Vagina (tissue), 2 donors: ENCODE measurements at regions not wholly inside any gene's neighbourhood (a gene's known extent, or its start where the extent isn't known, plus 50 kb on each side); places are given as distances from the start of the nearest gene placed in this dataset.

Experiments used
- POLR2A ChIP-seq, 2 donors: fragments of 450-650 bp; IDR thresholded peaks; one replicate each; pipeline ENCODE4 v1.6.1; 2017; ENCODE audit warnings: antibody characterized with exemption in 2 of 2, mild to moderate bottlenecking in 2 of 2, moderate library complexity in 2 of 2
- TF ChIP-seq, protein P1 (sequence below), 3 experiments: fragments of 450-650 bp in 2 of 3; fragments of 200-600 bp in 1 of 3; sonication (generic) in 1 of 3; IDR thresholded peaks; one replicate each; pipeline ENCODE4 v1.5.1; 2017 to 2019; ENCODE audit warnings: antibody characterized with exemption in 3 of 3, mild to moderate bottlenecking in 2 of 3, moderate library complexity in 2 of 3

DNA sequence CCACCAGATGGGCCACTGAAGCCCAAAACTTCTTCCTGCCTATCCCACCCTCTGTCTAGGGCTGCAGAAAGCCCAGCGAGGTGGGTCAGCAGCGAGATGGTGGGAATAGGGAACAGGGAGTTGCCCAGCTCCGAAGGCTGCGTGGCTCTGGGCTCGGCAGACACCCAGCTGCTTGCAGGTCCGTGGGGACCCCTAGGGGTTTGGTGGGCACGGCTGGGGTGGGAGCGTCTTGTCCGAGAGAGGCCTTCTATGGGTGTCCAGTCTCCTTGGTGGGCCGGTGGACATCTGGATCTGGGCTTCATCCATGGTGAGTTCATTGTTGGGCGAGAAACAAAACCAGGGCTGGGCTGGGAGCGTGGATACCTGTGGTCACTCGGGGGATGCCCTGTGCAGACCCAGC is 1211.0 kb downstream of the BRD1 start:
- TF ChIP-seq, protein P1, sequence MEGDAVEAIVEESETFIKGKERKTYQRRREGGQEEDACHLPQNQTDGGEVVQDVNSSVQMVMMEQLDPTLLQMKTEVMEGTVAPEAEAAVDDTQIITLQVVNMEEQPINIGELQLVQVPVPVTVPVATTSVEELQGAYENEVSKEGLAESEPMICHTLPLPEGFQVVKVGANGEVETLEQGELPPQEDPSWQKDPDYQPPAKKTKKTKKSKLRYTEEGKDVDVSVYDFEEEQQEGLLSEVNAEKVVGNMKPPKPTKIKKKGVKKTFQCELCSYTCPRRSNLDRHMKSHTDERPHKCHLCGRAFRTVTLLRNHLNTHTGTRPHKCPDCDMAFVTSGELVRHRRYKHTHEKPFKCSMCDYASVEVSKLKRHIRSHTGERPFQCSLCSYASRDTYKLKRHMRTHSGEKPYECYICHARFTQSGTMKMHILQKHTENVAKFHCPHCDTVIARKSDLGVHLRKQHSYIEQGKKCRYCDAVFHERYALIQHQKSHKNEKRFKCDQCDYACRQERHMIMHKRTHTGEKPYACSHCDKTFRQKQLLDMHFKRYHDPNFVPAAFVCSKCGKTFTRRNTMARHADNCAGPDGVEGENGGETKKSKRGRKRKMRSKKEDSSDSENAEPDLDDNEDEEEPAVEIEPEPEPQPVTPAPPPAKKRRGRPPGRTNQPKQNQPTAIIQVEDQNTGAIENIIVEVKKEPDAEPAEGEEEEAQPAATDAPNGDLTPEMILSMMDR (IDR thresholded peaks at IDR 0.05) = no peak
- TF ChIP-seq POLR2A (IDR thresholded peaks at IDR 0.05) = no peak
